ENCODE measurements at regions not wholly inside any gene's neighbourhood (a gene's known extent, or its start where the extent isn't known, plus 50 kb on each side); places are given as distances from the start of the nearest gene placed in this dataset.

GRCh38 chr15:47366884-47367283 lies 350.4 kb upstream of the SEMA6D start:
- no peak for DNase-seq
- Histone ChIP-seq H3K9me3 (ENCODE audit: control insufficient read depth, low read depth, low read length) (no peaks in the 10 kb centered on the region), H3K27me3 (ENCODE audit: insufficient read depth, low read length) (no peaks in the 10 kb centered on the region), H2AFZ (ENCODE audit: low read length) (no peak overlapping the region), H2BK20ac (ENCODE audit: low read depth, low read length, poor library complexity, severe bottlenecking) (no peak overlapping the region), H3T11ph (ENCODE audit: low read length) (no peak overlapping the region), H3K23ac (ENCODE audit: insufficient read length, low read depth, low read length) (no peak overlapping the region), H2BK12ac (ENCODE audit: insufficient read length, low read depth, low read length) (no peak overlapping the region), H3K4me2 (ENCODE audit: insufficient read depth, insufficient read length, low read length) (no peak overlapping the region), H3K79me1 (ENCODE audit: insufficient read depth, low read depth, low read length, poor library complexity, severe bottlenecking) (no peaks in the 10 kb centered on the region), H2AK5ac (ENCODE audit: insufficient read length, low read length) (no peak overlapping the region), H3K79me2 (ENCODE audit: insufficient read depth, low read length) (no peaks in the 10 kb centered on the region), H3K23me2 (ENCODE audit: insufficient read length, low read depth, low read length, poor library complexity, severe bottlenecking) (no peaks in the 10 kb centered on the region), H4K8ac (replicated peaks; ENCODE audit: insufficient read length, low read depth, low read length) (no peak overlapping the region), H3K56ac (ENCODE audit: insufficient read length, low read depth, low read length) (no peak overlapping the region), H3K4ac (ENCODE audit: low read depth, low read length) (no peak overlapping the region), H2BK15ac (ENCODE audit: low read depth, low read length) (no peak overlapping the region), H2BK120ac (ENCODE audit: low read depth, low read length, poor library complexity, severe bottlenecking) (no peak overlapping the region), H2BK5ac (ENCODE audit: insufficient read length, low read length) (no peak overlapping the region), H3K14ac (ENCODE audit: insufficient read depth, low read length) (no peak overlapping the region), H4K5ac (ENCODE audit: insufficient read length, low read depth, low read length) (no peak overlapping the region), H4K20me1 (ENCODE audit: control insufficient read depth, insufficient read depth, insufficient read length) (no peaks in the 10 kb centered on the region), H3K27ac (ENCODE audit: insufficient read length, low read depth, low read length) (no peak overlapping the region), H3K18ac (ENCODE audit: insufficient read length, low read depth, low read length) (no peak overlapping the region), H4K91ac (ENCODE audit: insufficient read length, low read depth, low read length) (no peak overlapping the region), H3K9ac (ENCODE audit: extremely low read depth, insufficient read length, low read length) (no peak overlapping the region), H3K4me1 (ENCODE audit: insufficient read depth, low read length) (no peaks in the 10 kb centered on the region; the same call in 1 of the 2 replicates)
- Mint-ChIP-seq H3K4me3 (no peak overlapping the region), H3K4me1 (peaks cover 11% of the 10 kb centered on the region in 2 experiments), H3K27ac (no peak overlapping the region), H3K36me3 (ENCODE audit: insufficient read depth in 1 of 3, low read depth in 3 of 3) (no peaks in the 10 kb centered on the region; a peak in 1 of 7 replicates), H3K27me3 (ENCODE audit: low read depth) (no peaks in the 10 kb centered on the region), H3K9me3 (no peaks in the 10 kb centered on the region)
- no CpG with 5 or more reads among the region's 2 CpGs for WGBS (ENCODE audit: extremely low coverage, insufficient read length, low lambda C conversion rate)
- TF ChIP-seq CTCF (conservative IDR thresholded peaks at IDR 0.05): no peak

All from H9 (cell line).